Parathyroid adenoma (tissue), 2 donors: ENCODE measurements at regions not wholly inside any gene's neighbourhood (a gene's known extent, or its start where the extent isn't known, plus 50 kb on each side); places are given as distances from the start of the nearest gene placed in this dataset.

Experiments used
- H2AFZ ChIP-seq: fragments of 300-600 bp; sonication (generic); one replicate; pipeline ENCODE4 v1.7.0; 2017; ENCODE audit warnings: antibody characterized with exemption, mild to moderate bottlenecking
- H3K27ac ChIP-seq: fragments of 300-600 bp; sonication (generic); one replicate; pipeline ENCODE4 v1.7.0; 2017
- H3K27me3 ChIP-seq: fragments of 300-600 bp; sonication (generic); one replicate; pipeline ENCODE4 v1.7.0; 2017; ENCODE audit warnings: low read length; ENCODE audit not compliant: control insufficient read depth, insufficient read depth
- H3K36me3 ChIP-seq: fragments of 300-600 bp; sonication (generic); one replicate; pipeline ENCODE4 v1.7.0; 2017; ENCODE audit warnings: low read length; ENCODE audit not compliant: control insufficient read depth, insufficient read depth
- H3K4me1 ChIP-seq: fragments of 300-600 bp; sonication (generic); one replicate; pipeline ENCODE4 v1.7.0; 2017; ENCODE audit warnings: control low read depth
- H3K4me2 ChIP-seq: fragments of 300-600 bp; sonication (generic); one replicate; pipeline ENCODE4 v1.7.0; 2017; ENCODE audit warnings: low read length
- H3K4me3 ChIP-seq: fragments of 300-600 bp; sonication (generic); one replicate; pipeline ENCODE4 v1.7.0; 2017; ENCODE audit warnings: low read depth, low read length
- H3K79me2 ChIP-seq: fragments of 300-600 bp; sonication (generic); one replicate; pipeline ENCODE4 v1.7.0; 2017; ENCODE audit warnings: control low read depth
- H3K9ac ChIP-seq: fragments of 300-600 bp; sonication (generic); one replicate; pipeline ENCODE4 v1.7.0; 2017; ENCODE audit warnings: mild to moderate bottlenecking
- H3K9me3 ChIP-seq: fragments of 300-600 bp; sonication (generic); one replicate; pipeline ENCODE4 v1.7.0; 2017; ENCODE audit warnings: low read length; ENCODE audit not compliant: control insufficient read depth
- TF ChIP-seq, protein P1 (sequence below): fragments of 300-600 bp; sonication (generic); IDR thresholded peaks from one replicate; pipeline ENCODE4 v1.7.0; 2017; ENCODE audit warnings: antibody characterized with exemption, mild to moderate bottlenecking
- donor health status: primary hyperparathyroidism.

DNA sequence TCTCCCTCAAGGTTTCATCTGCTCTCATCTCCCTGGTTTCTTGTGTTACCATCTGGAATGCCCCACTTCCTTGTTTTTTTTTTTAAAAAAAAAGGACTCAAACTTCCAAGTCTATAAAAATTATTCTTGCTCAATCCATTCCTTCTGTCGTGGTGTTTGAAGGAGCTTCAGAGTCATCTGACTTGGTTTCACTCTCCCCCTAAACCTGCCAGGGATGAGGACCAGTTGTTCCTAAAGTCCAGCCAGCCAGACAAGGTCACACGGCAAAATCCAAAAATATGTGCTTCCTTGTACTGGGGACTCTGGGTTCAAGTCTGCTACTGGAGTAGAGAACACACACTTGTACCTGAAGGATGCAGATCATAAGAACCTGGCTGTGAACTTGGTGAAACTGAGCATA, 84.5 kb upstream of the GPM6B start:
- no peak overlapping the region for H3K4me2 ChIP-seq
- no peaks in the 10 kb centered on the region for H3K79me2 ChIP-seq
- H3K36me3 ChIP-seq: no peaks in the 10 kb centered on the region
- no peak overlapping the region for H3K27ac ChIP-seq
- H3K4me3 ChIP-seq: no peak overlapping the region
- H3K9me3 ChIP-seq: no peaks in the 10 kb centered on the region
- H3K4me1 ChIP-seq: no peaks in the 10 kb centered on the region
- H3K9ac ChIP-seq: no peak overlapping the region
- H3K27me3 ChIP-seq: no peaks in the 10 kb centered on the region
- TF ChIP-seq, protein P1, sequence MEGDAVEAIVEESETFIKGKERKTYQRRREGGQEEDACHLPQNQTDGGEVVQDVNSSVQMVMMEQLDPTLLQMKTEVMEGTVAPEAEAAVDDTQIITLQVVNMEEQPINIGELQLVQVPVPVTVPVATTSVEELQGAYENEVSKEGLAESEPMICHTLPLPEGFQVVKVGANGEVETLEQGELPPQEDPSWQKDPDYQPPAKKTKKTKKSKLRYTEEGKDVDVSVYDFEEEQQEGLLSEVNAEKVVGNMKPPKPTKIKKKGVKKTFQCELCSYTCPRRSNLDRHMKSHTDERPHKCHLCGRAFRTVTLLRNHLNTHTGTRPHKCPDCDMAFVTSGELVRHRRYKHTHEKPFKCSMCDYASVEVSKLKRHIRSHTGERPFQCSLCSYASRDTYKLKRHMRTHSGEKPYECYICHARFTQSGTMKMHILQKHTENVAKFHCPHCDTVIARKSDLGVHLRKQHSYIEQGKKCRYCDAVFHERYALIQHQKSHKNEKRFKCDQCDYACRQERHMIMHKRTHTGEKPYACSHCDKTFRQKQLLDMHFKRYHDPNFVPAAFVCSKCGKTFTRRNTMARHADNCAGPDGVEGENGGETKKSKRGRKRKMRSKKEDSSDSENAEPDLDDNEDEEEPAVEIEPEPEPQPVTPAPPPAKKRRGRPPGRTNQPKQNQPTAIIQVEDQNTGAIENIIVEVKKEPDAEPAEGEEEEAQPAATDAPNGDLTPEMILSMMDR: no peak
- no peak overlapping the region for H2AFZ ChIP-seq

DNA sequence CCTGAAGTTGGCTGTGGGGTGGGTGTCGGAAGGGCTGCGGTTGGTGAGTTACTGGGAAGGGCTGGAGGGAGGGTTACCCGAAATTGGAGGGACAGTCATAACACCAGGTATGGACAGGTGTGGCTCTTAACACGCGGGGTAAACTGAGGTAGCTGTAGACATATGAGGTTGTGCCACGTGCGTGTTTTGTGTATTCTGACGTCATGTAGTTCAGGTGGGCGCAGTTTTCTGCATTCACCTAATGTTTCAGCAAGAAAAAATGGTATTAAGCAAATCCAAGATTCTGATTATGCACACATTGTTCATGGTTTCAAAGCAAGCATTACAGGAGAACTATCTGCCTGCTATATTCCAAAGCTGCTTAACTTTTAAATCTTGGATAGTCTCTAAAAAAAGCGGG, 83.5 kb upstream of the GPM6B start:
- H3K27ac ChIP-seq: no peak overlapping the region
- no peak overlapping the region for H3K4me3 ChIP-seq
- H3K4me2 ChIP-seq: no peak overlapping the region
- no peak overlapping the region for H3K9ac ChIP-seq
- no peak overlapping the region for H2AFZ ChIP-seq
- TF ChIP-seq, protein P1: no peak
- no peaks in the 10 kb centered on the region for H3K79me2 ChIP-seq
- H3K27me3 ChIP-seq: no peaks in the 10 kb centered on the region
- no peaks in the 10 kb centered on the region for H3K36me3 ChIP-seq
- H3K9me3 ChIP-seq: no peaks in the 10 kb centered on the region
- H3K4me1 ChIP-seq: no peaks in the 10 kb centered on the region

DNA sequence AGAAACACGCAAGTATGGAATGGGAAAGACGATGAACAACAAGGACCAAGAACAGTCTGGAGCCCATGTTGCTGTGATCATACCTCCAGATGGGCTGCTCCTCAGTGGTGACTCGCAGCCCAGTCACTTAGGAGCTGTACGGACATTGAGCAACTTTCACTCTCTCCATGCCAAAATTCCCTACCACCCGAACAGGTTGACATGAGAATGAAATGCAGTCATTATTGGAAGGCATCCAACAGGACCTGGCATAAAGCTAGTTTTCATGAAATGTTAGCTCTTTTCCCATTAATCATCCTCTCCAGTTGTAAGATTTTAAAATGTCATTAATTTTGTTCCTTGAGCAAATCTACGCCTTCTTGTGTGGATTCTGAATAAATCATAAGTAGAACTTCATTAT, 82.7 kb upstream of the GPM6B start:
- Histone ChIP-seq H3K27ac (no peak overlapping the region), H3K79me2 (no peaks in the 10 kb centered on the region), H3K9ac (no peak overlapping the region)

DNA sequence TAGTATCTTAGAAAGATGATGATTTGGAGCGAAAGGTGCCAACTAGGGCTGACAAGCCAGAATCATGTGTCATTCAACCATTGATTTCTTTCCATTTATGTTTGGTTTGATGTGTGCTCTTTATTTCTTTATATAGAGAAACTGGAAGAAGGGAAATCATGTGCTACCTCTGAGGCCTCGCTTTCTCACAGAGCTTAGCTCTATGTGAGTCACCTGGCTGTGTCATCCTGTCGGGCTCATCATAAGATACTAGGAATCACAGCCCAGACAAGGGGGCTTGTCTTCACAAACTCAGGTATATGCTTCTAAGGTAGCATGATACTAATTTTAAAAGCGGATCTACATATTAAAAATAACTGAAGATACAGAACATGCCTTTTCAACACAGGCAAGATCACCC, 81.7 kb upstream of the GPM6B start:
- H3K27ac ChIP-seq: no peak overlapping the region

More for the DNA sequence above, 82.7 kb upstream of the GPM6B start:
- no peaks in the 10 kb centered on the region for H3K4me1 ChIP-seq
- H3K4me2 ChIP-seq: no peak overlapping the region
- no peak overlapping the region for H2AFZ ChIP-seq
- H3K9me3 ChIP-seq: no peaks in the 10 kb centered on the region
- H3K36me3 ChIP-seq: no peaks in the 10 kb centered on the region
- H3K4me3 ChIP-seq: no peak overlapping the region
- TF ChIP-seq, protein P1: no peak
- H3K27me3 ChIP-seq: no peaks in the 10 kb centered on the region

DNA sequence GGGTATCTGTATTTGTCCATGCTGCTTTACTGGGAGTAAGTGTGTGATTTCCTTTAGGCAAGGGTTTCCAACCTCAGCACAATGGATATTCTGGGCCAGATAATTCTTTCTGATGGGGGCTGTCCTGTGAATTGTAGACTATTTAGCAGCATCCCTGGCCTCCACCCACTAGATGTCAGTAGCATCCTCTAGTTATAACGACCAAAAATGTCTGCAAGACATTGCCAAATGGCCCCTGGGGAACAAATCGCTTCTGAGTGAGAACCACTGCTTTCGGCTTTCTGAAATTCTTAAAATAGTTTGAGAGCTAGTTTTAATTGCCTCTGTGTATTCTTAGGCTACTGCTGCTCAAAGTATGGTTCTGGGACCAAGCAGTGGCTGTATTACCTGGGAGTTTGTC, 81.2 kb upstream of the GPM6B start:
- no peak overlapping the region for H3K9ac ChIP-seq
- H3K27me3 ChIP-seq: no peaks in the 10 kb centered on the region
- no peaks in the 10 kb centered on the region for H3K4me1 ChIP-seq
- H2AFZ ChIP-seq: no peak overlapping the region
- H3K4me2 ChIP-seq: no peak overlapping the region
- H3K27ac ChIP-seq: no peak overlapping the region
- H3K79me2 ChIP-seq: no peaks in the 10 kb centered on the region
- H3K36me3 ChIP-seq: no peaks in the 10 kb centered on the region
- TF ChIP-seq, protein P1: no peak
- no peak overlapping the region for H3K4me3 ChIP-seq
- no peaks in the 10 kb centered on the region for H3K9me3 ChIP-seq

More for the DNA sequence above, 81.7 kb upstream of the GPM6B start:
- TF ChIP-seq, protein P1: no peak
- Histone ChIP-seq H3K4me3 (no peak overlapping the region), H3K9ac (no peak overlapping the region), H3K27me3 (no peaks in the 10 kb centered on the region), H2AFZ (no peak overlapping the region), H3K4me2 (no peak overlapping the region), H3K9me3 (no peaks in the 10 kb centered on the region), H3K36me3 (no peaks in the 10 kb centered on the region), H3K79me2 (no peaks in the 10 kb centered on the region), H3K4me1 (no peaks in the 10 kb centered on the region)
